Activated CD4-positive, alpha-beta T cell treated with anti-CD3 and anti-CD28 coated beads, Interleukin-2, amount 10 ng/mL, durations not matched to agents 7 days and 5 days (primary cell): ENCODE measurements at regions not wholly inside any gene's neighbourhood (a gene's known extent, or its start where the extent isn't known, plus 50 kb on each side); places are given as distances from the start of the nearest gene placed in this dataset.

ENCODE experiments used
- CTCF ChIA-PET: fragments of 350-600 bp; sonication (Branson Sonifier 250); formaldehyde crosslinking; loops from one replicate; lab custom pipeline; 2021; ENCODE audit warnings: antibody characterized with exemption; lab: Charles Lee
- POLR2A ChIA-PET: fragments of 350-600 bp; sonication (Branson Sonifier 250); formaldehyde crosslinking; loops from one replicate; lab custom pipeline; 2021; ENCODE audit warnings: antibody characterized with exemption; lab: Charles Lee
- DNase-seq: peaks from one replicate; pipeline ENCODE4 v3.0.0-alpha.2; 2020
- H3K27ac Mint-ChIP-seq: one replicate; pipeline ENCODE4 v1.8.0; 2021; ENCODE audit warnings: mild to moderate bottlenecking, moderate library complexity, mixed read lengths
- H3K27me3 Mint-ChIP-seq: one replicate; pipeline ENCODE4 v1.8.0; 2021; ENCODE audit warnings: mixed read lengths
- H3K36me3 Mint-ChIP-seq: one replicate; pipeline ENCODE4 v1.8.0; 2021; ENCODE audit warnings: low read depth, mixed read lengths
- H3K4me1 Mint-ChIP-seq: one replicate; pipeline ENCODE4 v1.8.0; 2021; ENCODE audit warnings: mixed read lengths
- H3K4me3 Mint-ChIP-seq: one replicate; pipeline ENCODE4 v1.8.0; 2021; ENCODE audit warnings: mild to moderate bottlenecking, moderate library complexity, mixed read lengths
- H3K9me3 Mint-ChIP-seq: one replicate; pipeline ENCODE4 v1.8.0; 2021; ENCODE audit warnings: mixed read lengths

GRCh38 chr2:144615866-144616565 is 96.1 kb upstream of the ZEB2 start:
- Mint-ChIP-seq H3K9me3 (no peaks in the 10 kb centered on the region), H3K36me3 (no peaks in the 10 kb centered on the region), H3K27ac (no peak overlapping the region), H3K27me3 (peaks cover 2% of the 10 kb centered on the region), H3K4me3 (no peak overlapping the region), H3K4me1 (no peaks in the 10 kb centered on the region)
- DNase-seq: no peak
- ChIA-PET CTCF (no interaction called here), POLR2A (no interaction called here)

- ChIA-PET POLR2A (no interaction called here), CTCF (interaction anchor here (0.5 to 0.6 kb wide), 2 partner anchors 629 to 1965 kb away, joined by 3 to 5 read pairs; no protein-coding TSS in a partner anchor)
- H3K4me1 Mint-ChIP-seq: no peaks in the 10 kb centered on the region
- no peak overlapping the region for H3K4me3 Mint-ChIP-seq
- H3K36me3 Mint-ChIP-seq: no peaks in the 10 kb centered on the region
- H3K27me3 Mint-ChIP-seq: peaks cover 9% of the 10 kb centered on the region
- no peak for DNase-seq
- no peaks in the 10 kb centered on the region for H3K9me3 Mint-ChIP-seq
- no peak overlapping the region for H3K27ac Mint-ChIP-seq
Observed at GRCh38 chr2:144607891-144608521, 88.1 kb upstream of the ZEB2 start.

- ChIA-PET CTCF (no interaction called here), POLR2A (no interaction called here)
- Mint-ChIP-seq H3K4me1 (no peaks in the 10 kb centered on the region), H3K27ac (no peak overlapping the region), H3K4me3 (no peak overlapping the region), H3K9me3 (no peaks in the 10 kb centered on the region), H3K36me3 (no peaks in the 10 kb centered on the region), H3K27me3 (peaks cover 7% of the 10 kb centered on the region)
- DNase-seq: no peak
Observed at GRCh38 chr2:144607099-144607498, 87.2 kb upstream of the ZEB2 start.

- DNase-seq: no peak
- H3K36me3 Mint-ChIP-seq: no peaks in the 10 kb centered on the region
- H3K4me3 Mint-ChIP-seq: no peak overlapping the region
- peaks cover 7% of the 10 kb centered on the region for H3K27me3 Mint-ChIP-seq
- ChIA-PET POLR2A (no interaction called here), CTCF (no interaction called here)
- H3K9me3 Mint-ChIP-seq: no peaks in the 10 kb centered on the region
- H3K4me1 Mint-ChIP-seq: no peaks in the 10 kb centered on the region
- H3K27ac Mint-ChIP-seq: no peak overlapping the region
Observed at GRCh38 chr2:144606466-144607095, 86.7 kb upstream of the ZEB2 start.

DNA sequence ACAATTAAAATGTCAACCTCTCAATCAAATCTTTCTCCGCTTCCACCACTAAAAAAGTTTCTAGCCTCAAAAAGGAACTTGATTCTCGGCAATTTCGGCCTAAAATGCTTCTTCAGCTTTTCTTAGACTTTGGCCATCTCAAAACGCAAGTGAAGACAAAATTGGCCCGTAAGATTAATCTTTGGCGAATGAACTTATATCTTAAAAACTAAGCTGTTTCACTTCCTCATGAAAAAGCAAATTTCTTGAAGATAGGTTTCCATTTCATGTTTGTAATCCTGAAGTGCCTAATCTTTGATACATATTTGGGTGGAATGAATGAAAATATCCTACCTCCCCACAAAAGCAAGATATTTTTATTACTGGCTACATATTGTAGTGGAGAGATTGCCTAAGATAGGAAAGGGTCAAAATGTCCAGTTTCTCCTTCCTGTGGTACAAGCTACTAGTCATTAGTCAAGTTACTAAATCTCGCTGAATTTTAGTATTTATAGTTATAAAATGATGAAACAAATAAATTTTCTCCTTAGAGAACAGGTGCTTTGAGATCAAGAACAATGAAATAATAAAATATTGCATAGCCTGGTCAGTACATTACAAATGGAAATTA is 85.4 kb upstream of the ZEB2 start:
- POLR2A ChIA-PET: no interaction called here
- no peak overlapping the region for H3K4me3 Mint-ChIP-seq
- no peak for DNase-seq
- CTCF ChIA-PET: no interaction called here
- peaks cover 7% of the 10 kb centered on the region for H3K27me3 Mint-ChIP-seq
- H3K27ac Mint-ChIP-seq: no peak overlapping the region
- no peaks in the 10 kb centered on the region for H3K9me3 Mint-ChIP-seq
- H3K4me1 Mint-ChIP-seq: no peaks in the 10 kb centered on the region
- no peaks in the 10 kb centered on the region for H3K36me3 Mint-ChIP-seq

DNA sequence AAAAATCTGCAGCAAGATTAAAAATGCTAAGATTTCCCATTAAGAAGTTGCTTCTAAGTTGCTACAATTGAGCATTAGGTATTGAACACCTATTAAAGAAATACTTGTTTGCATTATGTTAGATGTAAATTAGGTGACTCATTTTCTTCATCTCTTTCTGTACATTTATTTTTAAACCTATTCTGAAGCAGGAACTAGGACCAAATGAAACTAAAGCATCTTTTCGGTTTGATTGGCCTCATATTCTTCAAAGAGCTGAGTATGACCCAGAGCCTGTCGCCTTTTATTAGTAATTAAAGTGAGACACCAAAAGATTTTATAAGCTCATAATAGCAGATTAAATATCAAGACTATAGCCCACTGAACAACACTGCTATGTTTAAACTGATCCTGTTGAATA is 83.4 kb upstream of the ZEB2 start:
- Mint-ChIP-seq H3K9me3 (no peaks in the 10 kb centered on the region), H3K36me3 (no peaks in the 10 kb centered on the region), H3K4me1 (no peaks in the 10 kb centered on the region), H3K27ac (no peak overlapping the region), H3K27me3 (peaks cover 14% of the 10 kb centered on the region), H3K4me3 (no peak overlapping the region)
- POLR2A ChIA-PET: no interaction called here
- CTCF ChIA-PET: interaction anchor here (1.0 kb wide), 1 partner anchor 10 kb away, joined by 3 read pairs; no protein-coding TSS in a partner anchor
- no peak for DNase-seq

DNA sequence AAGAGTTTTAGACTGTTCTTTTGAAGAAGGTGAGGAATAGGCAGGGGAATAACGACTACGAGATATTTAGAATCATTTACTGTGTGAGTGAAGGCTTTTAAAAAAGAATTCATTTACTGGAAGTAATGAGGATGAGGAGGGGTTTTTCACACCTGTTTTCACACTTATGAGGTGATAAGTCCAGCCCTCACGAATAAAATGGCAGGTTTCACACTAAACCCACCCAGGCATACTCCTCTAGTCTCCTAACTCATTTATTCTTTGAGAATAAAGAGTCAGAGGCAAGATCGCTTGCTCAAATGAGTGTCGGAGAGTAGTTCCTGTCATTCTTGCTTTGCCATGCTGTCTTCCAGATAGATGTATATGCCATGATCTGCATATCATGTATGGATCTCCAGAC is 79.0 kb upstream of the ZEB2 start:
- no peak overlapping the region for H3K4me3 Mint-ChIP-seq
- no peaks in the 10 kb centered on the region for H3K4me1 Mint-ChIP-seq
- ChIA-PET CTCF (no interaction called here), POLR2A (no interaction called here)
- DNase-seq: no peak
- H3K9me3 Mint-ChIP-seq: no peaks in the 10 kb centered on the region
- peaks cover 16% of the 10 kb centered on the region for H3K27me3 Mint-ChIP-seq
- H3K27ac Mint-ChIP-seq: no peak overlapping the region
- H3K36me3 Mint-ChIP-seq: no peaks in the 10 kb centered on the region

GRCh38 chr2:144597894-144598593 is 78.1 kb upstream of the ZEB2 start:
- CTCF ChIA-PET: no interaction called here
- no peak overlapping the region for H3K27ac Mint-ChIP-seq

GRCh38 chr2:144597388-144597787 is 77.5 kb upstream of the ZEB2 start:
- Mint-ChIP-seq H3K27me3 (peaks cover 16% of the 10 kb centered on the region), H3K9me3 (no peaks in the 10 kb centered on the region), H3K4me1 (no peaks in the 10 kb centered on the region), H3K27ac (no peak overlapping the region), H3K4me3 (no peak overlapping the region), H3K36me3 (no peaks in the 10 kb centered on the region)
- ChIA-PET POLR2A (no interaction called here), CTCF (no interaction called here)
- no peak for DNase-seq

More at GRCh38 chr2:144597894-144598593, 78.1 kb upstream of the ZEB2 start:
- POLR2A ChIA-PET: no interaction called here
- Mint-ChIP-seq H3K4me3 (no peak overlapping the region), H3K4me1 (no peaks in the 10 kb centered on the region), H3K36me3 (no peaks in the 10 kb centered on the region), H3K9me3 (no peaks in the 10 kb centered on the region), H3K27me3 (peaks cover 16% of the 10 kb centered on the region)
- no peak for DNase-seq

DNA sequence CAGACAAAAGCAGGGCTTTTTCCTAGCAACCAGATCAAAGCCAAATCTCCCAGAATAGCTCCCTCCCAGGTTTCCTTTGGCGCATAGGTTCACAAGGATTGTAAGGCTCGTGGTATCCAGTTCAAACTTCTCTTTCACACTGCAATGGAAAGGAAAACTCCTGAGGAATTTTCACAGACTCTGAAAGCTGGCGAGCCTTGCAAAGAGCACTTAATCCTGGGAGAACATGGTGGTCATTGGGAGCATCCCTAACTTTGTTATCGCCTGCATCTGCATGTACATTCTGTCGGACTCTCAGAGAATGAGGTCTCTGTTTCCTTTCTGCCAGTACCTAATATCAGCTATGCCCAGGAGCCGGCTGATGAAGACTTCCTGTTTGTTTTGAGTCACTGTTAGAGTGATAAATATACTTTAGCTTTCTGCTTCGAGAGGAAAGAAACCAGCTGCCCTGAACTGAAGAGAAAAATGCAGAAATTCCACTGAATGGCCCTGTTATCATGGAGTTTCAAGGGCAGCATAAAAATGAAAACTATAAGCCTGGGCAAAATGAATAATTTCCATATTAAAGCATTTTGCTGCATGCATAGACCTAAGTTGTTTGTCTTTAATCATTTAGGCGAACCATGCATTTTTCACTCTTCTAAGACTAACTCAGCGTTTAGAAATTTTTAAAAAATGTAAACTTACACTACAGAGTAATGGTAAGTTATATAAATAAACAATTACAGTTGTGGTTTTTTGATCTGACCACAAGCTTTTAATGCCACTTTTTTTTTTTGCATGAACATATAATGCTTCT is 76.4 kb upstream of the ZEB2 start:
- Mint-ChIP-seq H3K36me3 (no peaks in the 10 kb centered on the region), H3K27ac (no peak overlapping the region), H3K4me1 (no peaks in the 10 kb centered on the region), H3K27me3 (peaks cover 16% of the 10 kb centered on the region), H3K4me3 (no peak overlapping the region), H3K9me3 (no peaks in the 10 kb centered on the region)
- no peak for DNase-seq
- ChIA-PET CTCF (interaction anchor here (0.5 to 0.6 kb wide), 2 partner anchors 216 to 1114 kb away, joined by 3 read pairs; no protein-coding TSS in a partner anchor), POLR2A (interaction anchor here (0.6 kb wide), 2 partner anchors 380 to 1202 kb away, joined by 4 to 5 read pairs; no protein-coding TSS in a partner anchor)

DNA sequence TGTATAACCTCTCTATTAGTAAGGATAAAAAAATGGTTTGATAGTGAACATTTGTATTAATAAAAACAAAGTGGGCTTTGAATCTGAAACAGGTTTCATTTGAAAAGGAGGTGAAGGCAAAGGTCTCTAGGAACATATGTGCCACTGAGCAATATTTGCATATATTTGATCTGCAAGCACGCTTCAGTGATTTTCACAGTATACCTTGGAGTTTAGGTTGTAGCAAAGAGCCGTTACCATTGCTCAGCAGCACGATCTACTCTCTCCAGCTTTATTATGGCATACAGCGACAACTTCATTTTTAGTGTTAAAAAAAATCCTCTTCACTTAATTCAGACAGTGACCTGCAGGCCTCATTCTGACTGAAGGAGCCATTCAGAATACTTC is 75.8 kb upstream of the ZEB2 start:
- no peaks in the 10 kb centered on the region for H3K36me3 Mint-ChIP-seq
- H3K27me3 Mint-ChIP-seq: peaks cover 16% of the 10 kb centered on the region
- no peak overlapping the region for H3K4me3 Mint-ChIP-seq
- ChIA-PET CTCF (no interaction called here), POLR2A (interaction anchor here (0.6 kb wide), 1 partner anchor 1201 kb away, joined by 4 read pairs; no protein-coding TSS in a partner anchor)
- no peaks in the 10 kb centered on the region for H3K4me1 Mint-ChIP-seq
- no peak overlapping the region for H3K27ac Mint-ChIP-seq
- no peaks in the 10 kb centered on the region for H3K9me3 Mint-ChIP-seq
- DNase-seq: no peak

DNA sequence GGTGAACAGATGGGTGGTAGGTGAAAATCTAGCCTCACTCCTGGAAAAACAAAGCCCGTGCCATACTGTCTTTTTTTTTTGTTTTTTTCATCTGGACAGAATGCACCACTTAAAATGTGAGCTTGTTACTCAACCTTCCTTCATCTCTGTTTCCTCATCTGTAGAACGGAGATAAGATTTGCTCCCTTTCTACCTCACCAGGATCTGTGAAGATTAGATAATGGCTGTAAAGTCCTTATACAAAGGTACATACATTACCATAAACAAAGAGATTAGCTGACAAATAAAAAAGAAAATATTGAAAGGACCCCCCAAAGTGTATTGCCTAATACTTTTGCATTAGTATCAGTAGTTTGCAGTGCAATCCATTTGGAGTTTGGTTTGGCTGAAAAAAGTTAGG is 75.4 kb upstream of the ZEB2 start:
- no peak for DNase-seq
- ChIA-PET POLR2A (interaction anchor here (0.6 kb wide), 1 partner anchor 1201 kb away, joined by 4 read pairs; no protein-coding TSS in a partner anchor), CTCF (no interaction called here)
- Mint-ChIP-seq H3K9me3 (no peaks in the 10 kb centered on the region), H3K4me3 (no peak overlapping the region), H3K27me3 (peaks cover 16% of the 10 kb centered on the region), H3K27ac (no peak overlapping the region), H3K4me1 (no peaks in the 10 kb centered on the region), H3K36me3 (no peaks in the 10 kb centered on the region)
